NCI-H2227 (cell line): ENCODE measurements at regions not wholly inside any gene's neighbourhood (a gene's known extent, or its start where the extent isn't known, plus 50 kb on each side); places are given as distances from the start of the nearest gene placed in this dataset.
"Not testable (repeated sequence)": the region's sequence is repeated elsewhere in the genome, so short reads cannot be mapped to it uniquely, and the experiment has no call there.

Experiments
- DNase-seq: peaks from one replicate; lab custom pipeline; 2025; ENCODE audit not compliant: unreplicated experiment; lab: John Stamatoyannopoulos, UW

DNA sequence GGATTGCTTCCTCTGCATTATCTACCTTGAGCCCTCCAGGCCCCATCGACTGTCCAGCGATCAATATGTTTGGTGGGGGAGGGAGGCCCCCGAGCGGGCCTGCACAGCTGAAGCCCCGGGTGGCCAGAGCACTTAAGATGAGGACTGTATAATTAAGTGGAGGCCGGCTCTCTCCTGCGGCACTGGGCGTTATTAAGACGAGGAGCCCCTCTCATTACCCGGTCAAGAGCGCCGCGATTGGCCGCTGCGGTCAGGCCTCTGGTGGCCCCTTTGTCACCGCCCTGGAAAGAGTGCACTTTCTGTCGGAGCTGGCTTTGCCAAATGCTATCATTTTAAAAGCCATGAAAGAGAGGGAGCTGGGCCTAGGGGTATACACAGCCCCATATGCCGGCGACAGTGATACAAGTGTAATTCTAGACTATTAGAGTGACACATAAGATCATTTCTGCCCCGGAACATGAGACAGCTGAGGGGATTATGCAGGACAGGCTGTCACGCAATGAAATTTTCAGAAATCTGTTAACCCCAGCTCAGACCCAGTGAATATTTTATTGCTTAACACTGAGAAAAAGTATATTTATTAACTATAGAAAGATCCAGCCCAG is 106.3 kb upstream of the IRX1 start:
- DNase-seq: no peak

DNA sequence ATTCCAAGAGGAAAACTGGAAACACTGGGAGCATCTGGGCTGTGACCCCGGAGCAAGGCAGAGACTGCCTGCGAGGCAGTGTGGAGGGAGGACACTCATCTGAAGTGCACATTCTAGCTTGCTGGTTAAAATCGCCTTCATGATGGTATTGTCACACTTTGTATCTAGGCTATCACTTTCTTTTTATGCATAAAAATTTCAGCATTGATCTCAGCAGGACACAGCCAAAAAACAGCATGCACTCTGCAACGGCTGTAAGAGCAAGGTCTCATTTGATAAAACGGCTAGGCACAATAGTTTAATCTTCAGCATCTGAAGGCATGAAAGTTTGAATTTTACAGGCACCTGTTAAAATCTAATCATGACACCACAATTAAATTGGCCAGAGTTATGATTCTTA is 110.8 kb upstream of the IRX1 start:
- DNase-seq: no peak

DNA sequence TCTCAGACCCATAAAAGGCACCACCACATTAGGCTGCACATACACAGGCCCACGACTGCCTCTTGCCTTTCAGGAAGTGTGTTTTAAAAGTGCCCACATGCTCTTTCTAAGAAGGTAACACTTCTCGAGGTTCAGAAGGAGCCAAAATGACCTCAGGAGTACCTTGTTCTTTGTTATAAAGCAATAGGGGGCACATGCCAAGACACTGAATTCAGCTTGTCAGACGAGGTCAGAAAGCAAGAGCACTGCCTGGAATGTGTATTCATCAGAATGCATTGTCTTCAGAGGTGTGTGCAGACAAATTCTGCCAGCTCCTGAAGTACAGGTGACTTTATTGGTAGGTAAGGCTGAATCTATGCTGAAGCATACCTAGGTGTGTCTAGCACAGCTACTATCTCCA is 114.5 kb upstream of the IRX1 start:
- DNase-seq: no peak

DNA sequence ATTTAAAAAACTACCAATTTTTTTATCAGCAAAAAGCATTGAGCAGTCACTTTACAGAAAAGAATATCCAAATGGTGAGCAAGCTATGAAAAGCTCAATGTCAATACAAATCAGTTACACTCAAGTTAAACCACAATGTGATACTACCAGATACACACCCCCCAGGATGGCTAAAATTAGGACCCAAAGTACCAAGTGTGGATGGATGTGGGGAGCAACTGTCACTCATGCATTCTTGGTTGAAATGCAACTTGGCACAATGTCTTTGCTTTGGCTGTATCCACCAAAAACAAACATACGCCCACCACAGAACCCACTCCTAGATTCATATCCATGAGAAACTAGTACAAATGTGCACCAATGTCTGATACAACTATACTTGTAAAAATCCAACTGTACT is 120.0 kb upstream of the IRX1 start:
- no peak for DNase-seq

DNA sequence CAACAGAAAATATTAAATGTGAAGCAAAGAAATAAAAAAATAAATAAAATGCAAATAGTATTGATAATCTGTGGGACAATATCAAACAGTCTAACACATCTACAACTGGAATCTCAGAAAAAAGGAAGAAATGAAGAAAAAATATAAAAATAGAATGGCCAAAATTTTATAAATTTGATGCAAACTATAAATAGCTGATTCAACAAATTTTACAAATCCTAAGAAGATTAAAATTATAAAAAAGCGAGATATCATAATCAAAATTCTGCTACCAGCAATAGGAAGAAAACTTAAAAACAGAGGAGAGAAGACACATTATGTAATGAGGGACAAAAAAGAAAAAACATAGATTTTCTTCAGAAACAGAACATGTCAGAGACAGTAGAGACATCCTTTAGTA is 129.2 kb upstream of the IRX1 start:
- no peak for DNase-seq

DNA sequence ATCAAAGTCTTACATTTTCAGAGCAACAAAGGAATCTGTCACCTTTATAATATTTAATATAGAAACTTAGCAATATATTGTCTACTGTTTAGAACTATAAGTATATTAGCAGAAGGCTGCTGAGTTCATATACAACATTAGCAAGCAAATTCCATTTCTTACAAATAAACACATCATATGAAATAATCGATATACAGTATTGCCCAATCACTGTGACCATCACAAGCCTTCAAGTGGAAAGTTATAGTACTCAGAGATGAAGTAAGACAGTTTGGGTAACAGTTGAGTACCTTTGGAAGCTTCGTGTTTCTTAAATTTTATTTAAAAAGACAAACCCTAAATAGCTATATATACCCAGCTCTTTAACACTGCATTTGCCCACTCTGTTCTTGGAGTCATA is 135.2 kb upstream of the IRX1 start:
- DNase-seq: no peak

DNA sequence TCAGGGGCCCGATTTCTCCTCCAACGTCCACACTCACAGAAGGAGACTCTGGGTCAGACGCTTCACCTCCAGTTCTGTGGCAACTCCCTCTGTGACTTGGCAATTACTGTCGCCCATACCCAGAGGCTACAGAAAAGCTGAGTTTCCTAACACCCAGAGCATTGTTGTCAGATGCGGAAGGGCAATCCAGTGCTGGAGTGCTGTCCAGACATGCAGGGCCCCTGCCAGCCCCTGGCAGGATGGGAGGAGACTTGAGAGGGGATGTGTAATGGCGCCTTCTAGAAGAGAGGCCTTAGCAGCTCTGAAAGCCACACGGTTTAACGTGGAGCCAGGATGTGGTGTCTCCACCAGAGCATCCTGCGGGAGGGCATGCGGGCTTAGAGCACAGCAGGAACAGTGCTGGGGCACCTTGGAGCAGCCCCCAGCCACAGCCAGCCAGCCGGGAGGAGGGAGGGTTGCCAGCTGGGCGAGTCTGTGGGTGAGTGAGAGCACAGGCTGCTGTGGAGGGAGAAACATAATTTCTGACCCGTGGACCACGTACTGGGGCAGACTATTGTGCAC is 139.4 kb upstream of the IRX1 start:
- no peak for DNase-seq

DNA sequence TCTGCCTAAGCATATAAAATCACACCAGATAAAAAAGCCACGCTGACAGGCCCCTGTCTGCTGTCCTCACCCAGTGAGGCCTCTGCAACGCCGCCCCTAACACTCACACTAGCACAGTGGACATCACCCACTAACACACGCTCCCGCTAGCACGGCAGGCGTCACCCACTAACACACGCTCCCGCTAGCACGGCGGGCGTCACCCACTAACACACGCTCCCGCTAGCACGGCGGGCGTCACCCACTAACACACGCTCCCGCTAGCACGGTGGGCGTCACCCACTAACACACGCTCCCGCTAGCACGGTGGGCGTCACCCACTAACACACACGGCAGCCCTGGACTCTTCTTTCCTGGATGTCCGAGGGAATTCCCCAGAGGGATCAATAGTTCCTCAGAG is 141.6 kb upstream of the IRX1 start:
- not testable (repeated sequence) for DNase-seq

DNA sequence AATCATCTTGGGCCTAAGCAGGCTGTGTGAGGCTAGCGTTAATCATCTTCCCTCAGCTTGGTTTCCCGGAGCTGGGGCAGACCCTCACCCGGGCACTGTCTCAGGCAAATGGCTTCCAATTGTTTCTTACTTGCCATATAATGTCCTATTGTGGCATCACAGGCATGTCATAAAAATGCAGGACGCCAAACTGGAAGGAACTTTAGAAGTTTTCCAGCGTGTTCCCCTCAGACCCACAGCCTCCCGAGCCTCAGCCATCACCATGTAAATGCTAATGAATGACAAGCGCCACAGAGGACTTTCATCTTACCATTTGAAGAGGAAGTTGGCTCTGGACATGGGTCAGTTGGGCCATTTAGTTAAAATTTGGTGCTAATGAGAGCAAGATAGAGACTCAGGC is 143.0 kb upstream of the IRX1 start:
- DNase-seq: no peak

DNA sequence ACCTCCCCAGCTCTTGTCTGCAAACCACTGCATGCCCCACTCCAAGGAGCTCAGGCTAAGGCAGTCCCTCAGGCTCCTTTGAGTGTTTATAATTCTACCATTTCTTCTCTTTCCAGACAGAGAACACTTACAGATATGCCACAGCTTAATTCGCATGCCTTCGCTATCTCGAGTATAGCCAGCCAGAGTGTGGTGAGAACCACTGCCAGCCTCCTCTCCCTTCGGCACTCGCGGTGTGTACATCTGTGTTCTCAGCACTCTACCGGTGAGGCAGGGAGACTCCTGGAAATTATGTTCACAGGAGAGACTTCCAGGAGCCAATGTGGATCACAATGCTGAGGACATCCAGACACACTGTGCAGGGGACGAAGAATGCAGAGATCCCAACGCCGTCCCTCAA is 143.7 kb upstream of the IRX1 start:
- no peak for DNase-seq

DNA sequence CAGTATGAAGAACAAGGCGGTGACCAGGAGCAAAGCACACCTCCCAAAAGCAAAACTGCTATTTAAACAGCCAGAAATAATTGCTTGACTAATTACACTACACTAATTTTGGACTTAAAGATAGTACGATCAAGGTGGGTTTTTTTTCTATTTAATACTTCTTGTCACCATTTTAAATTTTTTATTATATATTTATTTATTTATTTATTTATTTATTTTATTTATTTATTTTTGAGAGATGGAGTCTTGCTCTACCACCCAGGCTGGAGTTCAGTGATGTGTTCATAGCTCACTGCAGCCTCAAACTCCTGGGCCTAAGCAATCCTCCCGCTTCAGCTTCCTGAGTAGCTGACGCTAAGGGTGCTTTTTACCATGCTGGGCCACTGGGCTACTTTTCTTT is 146.2 kb upstream of the IRX1 start:
- no peak for DNase-seq

DNA sequence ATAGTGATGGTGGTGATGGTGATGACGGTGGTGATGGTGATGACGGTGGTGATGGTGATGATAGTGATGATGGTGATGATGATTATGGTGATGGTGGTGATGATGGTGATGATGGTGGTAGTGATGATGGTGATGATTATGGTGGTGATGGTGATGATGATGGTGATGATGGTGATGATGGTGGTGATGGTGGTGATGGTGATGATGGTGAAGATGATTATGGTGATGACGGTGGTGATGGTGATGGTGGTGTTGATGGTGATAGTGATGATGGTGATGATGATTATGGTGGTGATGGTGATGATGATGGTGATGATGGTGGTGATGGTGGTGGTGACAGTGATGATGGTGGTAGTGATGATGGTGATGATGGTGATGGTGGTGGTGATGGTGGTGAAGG is 149.2 kb upstream of the IRX1 start:
- no peak for DNase-seq

DNA sequence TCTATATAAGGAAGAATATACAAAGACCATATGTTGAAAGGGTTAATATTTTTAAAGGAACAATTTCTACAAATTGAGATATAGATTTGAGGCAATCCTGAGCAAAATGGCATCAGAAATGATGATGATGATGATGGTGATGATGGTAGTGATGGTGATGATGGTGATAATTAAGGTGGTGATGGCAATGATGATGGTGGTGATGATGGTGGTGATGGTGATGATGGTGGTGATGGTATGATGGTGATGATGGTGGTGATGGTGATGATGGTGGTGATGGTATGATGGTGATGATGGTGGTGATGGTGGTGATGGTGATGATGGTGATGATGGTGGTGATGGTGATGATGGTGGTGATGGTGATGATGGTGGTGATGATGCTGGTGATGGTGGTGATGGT is 150.1 kb upstream of the IRX1 start:
- not testable (repeated sequence) for DNase-seq

DNA sequence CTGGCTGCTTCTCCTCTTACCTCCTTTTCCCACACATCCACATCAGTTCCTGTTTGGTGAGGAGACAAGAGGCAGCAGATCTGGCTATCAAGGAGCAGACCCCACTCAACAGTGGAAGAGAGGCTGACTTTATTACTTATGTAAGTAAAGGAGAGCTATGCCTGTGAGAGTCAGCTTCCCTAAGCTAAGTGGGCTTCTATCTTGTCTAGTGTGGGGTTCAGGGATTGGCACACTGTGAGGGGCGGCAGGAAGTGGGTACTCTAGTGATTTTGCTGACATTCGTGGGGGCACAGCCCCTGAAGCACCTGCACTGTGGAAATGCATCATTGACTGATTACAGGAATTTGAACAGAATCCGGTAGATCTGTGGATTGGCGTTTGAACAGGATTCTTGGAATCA is 163.5 kb upstream of the IRX1 start:
- no peak for DNase-seq

DNA sequence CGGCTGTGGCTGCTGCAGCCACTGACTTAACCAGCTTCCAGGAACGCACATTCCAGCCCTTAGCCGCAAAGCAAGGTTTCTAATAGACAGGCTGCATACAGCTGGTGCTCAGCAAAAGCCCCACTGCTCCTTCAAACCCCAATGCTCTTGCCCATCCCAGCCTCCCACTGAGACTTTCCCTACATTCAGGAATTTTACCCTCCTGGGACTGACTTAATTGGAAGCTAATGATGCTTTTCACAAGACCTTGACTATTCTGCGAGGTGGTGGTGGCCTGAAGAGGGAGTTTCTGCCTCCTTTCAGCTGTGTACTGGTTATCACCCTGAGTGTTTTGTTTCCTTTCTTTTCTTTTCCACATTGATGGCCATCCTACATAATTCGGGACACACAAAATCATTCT is 164.9 kb upstream of the IRX1 start:
- DNase-seq: no peak

DNA sequence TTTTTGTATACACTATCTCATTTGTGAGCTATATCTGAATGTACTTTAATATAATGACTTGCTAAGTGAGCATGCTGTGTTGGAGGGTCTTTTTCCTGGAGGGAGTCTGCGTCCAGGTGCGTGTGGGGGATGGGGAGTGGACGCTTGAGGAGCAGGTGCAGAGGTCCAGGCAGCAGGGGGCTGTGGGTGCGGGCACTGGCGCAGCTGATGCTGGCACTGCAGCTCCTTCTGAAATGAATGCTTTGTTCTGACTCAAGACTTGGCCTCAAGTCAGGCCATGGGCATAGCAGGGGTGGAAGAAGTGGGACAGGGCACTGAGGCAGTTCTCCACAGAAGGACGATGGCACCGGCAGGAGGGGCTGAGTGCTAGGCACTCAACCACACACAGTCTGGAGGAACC is 165.7 kb upstream of the IRX1 start:
- DNase-seq: no peak

DNA sequence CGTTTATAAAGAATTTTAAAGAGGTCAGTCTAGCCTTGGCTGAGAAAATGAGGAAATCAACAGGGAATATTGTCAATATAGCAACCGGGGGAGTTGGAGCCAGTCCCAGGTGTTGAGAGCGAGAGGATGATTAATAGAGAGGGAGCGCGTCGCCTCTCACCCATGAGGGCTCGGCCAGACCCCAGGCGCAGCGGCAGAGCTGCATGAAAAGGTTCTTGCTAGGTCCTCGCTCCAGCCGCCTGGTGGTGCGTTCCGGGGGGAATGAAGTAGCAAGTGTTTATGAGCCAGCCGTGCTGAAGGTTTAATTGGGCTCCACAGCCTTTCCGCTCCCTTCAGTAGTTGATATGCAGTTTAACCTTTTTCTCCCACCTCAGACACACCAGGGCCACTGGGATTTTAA is 167.3 kb upstream of the IRX1 start:
- no peak for DNase-seq

DNA sequence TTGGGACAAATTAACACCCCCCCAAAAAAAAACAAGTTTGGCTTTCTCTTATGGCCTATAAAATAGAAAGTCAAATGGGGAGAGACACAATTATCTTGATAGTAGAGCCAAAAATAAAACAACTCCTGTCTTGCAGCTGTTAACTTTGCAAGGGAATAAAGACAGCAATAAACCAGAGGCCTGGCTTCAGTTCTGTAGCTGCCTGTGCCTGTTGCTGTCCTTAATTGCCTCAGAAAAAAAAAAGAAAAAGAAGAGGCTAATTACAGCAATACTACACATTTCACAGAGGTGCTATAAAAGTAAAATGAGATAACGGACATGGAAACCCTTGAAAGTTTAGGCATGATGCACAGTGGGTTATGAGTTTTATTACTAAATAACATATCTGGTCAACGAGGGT is 170.7 kb upstream of the IRX1 start:
- DNase-seq: no peak

DNA sequence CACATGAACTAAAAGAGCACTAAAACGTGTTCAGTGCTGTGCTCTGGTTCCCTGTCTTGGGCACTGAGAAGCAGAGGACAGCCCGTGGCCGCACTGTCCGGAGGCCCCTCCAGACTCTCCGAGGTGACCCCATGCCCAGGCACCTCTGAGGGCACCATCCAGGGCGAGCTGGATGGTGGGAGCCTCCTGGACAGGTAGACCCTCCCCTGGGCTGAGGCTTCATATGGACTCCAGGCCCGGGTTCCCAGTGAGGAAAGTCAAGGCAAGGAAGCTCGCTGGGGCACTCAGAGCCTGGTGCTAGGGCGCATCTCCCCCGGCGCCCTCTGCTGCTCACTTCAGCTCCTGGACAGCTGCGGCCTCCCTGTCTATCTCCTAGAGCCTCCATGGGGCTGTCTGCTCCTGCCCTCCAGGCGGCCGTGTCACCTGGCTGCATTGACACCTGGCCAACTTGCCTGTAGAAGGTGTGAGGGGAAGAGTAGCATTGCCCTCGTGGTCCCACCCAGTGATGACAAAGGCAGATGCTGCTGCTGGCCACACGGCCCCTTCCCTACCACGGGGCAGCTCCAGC is 178.2 kb upstream of the IRX1 start:
- DNase-seq: no peak

DNA sequence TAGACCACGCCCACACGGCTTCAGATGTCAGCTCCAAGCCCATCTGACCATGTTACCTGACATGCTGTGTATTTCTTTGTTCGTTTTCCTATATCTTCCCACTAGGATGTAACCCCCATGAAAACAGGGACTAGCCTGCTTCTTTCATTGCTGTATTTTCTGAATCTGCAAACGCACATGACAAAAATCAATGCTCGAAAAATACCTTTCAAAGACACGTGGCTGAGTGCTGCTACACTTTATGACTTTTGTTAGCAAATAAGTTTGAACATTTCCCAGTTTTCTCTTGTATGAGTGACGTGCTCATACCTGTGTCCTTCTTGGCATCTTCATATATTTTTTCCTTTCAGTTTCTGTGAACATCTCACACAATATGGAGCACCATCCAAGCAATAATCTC is 181.3 kb upstream of the IRX1 start:
- no peak for DNase-seq

DNA sequence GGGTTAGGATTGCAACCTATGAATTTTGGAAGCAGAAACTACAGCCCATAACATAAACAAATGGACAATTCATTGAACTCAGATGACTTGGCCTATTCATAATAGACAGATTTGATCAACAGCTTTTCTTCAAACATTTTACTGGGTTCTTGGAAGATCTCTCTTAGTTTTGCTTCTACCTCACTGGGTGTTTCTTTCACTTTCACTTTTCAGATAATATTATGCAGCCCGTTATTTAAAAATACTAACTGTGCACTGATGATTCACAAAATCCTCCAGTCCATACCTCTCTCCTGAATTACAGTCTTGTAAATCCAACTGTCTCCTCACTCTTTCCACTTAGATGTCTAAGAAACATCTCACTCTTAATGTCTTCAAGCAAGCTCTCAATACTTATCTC is 183.5 kb upstream of the IRX1 start:
- DNase-seq: no peak

DNA sequence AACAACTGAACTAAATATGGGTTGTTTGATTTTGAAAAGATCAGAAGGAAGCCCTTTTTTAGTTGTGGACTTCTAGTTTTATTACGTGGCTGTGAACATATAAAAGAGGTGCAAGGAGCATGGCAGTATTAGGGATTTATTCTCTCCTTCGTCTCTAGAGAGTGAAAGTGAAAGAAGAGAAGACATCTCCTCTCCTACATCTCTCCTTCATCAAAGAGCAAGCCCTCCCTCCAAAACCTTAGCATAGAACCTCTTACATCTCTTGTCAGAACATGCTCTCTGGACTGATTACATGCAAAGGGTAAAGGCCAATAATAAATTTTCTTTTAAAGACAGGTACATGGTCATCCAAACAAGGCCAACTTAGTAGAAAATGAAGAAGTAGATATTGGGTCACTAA is 184.3 kb upstream of the IRX1 start:
- no peak for DNase-seq

DNA sequence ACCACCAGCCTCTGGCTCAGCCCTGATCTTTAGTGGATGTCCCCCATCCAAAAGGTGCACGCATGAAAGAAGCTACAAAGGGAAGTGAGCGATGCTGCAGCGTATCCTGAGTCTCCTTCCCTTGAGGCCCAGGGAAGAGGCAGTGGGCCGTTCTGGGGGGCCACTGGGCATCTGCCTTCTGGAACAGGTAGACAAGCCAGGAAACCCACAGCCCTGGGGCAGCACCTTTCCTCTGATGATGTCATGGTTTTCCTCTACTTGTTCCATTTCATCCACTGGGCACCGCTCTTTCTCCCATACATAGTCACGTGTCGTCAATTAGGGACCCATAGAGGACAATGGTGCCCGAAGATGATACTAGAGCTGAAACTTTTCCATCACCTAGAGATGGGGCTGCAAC is 194.0 kb upstream of the IRX1 start:
- no peak for DNase-seq
